NAMALWA (cell line): ENCODE measurements at regions not wholly inside any gene's neighbourhood (a gene's known extent, or its start where the extent isn't known, plus 50 kb on each side); places are given as distances from the start of the nearest gene placed in this dataset.

ENCODE experiments used
- DNase-seq: peaks from one replicate; pipeline ENCODE4 v3.0.0-alpha.2; 2015; ENCODE audit warnings: low spot score

DNA sequence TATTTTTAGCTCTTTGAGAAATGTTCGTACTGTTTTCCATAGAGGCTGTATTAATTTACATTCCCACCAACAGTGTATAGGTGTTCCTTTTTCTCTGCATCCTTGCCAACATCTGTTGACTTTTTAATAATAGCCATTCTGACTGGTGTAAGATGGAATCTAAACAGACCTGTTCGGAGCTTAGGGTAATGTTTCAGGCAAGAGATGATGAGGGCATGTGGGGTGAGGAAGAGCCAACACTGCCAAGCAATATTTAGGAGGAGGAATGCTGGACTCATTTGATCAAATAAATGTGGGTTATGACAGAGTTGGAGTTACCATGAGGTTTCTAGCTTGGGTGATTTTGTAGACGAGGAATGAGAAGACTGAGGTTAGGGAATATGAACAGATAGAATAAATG lies 382.9 kb downstream of the KLF12 start:
- DNase-seq, result no peak

DNA sequence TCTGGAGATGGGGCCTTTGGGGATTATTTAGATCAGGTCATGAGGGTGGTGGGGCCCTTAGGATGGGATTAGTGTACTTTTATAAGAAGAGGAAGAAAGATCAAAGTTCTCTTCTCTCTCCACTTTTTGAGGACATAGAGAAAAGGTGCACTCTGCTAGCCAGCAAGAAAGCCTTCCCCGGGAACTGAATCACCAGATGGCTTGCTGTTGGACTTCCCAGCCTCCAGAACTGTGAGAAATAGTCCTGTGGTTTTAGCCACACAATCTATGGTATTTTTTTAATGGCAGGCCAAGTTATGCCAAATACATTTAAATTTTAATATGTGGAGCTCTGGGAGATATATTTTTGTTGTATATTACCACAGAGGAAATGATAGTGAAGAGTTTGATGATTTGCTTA lies 385.8 kb downstream of the KLF12 start:
- no peak for DNase-seq

DNA sequence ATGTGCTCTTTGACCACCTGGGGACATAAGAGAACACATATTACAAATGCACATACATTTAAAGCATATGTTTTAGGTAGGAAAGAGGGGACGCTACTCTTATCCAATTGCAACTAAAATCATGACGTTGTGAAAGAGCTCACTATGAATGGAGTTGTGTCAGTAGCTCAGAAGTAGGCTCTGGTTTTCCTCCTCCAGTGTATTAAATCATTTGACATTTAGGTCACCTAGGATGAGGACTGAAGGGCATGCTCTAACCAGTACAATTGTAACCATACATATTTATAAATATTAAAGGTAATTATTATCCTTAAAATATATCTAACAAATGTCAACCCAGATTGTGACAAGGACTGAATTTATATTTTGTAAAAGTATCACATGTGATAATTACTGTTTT lies 389.0 kb downstream of the KLF12 start:
- no peak for DNase-seq

DNA sequence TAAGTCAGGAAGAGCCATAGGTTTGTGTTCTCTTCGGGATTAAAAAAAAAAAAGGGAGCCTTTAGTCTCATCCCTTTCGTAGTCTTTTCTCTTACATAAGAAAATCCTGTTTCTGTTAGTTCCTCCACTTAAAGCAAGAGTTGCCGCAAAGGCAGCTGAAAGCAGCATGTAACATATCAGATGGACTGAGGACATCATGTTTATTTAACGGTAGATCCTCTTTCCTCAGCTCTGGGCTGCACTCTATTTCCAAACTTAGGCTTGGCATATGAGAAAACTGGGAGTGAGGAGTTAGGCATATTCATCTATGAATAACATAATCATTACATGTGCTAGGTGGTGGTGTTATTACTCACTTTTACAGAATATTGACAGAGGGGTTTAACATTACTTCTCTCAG lies 391.2 kb downstream of the KLF12 start:
- no peak for DNase-seq

DNA sequence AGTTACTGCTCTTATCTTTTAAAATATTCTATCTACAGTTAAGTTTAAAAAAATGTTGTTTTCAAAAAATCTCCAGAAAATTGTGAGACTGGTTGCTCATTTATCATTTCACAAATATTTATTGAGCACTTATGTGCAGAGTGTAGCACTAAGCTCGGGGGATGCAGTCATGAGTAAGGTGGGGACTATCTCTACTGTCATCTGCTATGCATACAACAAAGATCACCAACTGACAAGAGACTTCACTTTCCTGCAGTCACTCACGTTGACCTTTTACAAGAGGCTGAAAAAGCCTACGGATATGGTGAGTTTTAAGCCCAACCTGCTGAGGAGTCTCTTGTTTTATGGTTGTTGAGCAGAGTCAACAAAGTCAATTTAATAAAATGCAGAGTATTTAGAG lies 392.5 kb downstream of the KLF12 start:
- no peak for DNase-seq

DNA sequence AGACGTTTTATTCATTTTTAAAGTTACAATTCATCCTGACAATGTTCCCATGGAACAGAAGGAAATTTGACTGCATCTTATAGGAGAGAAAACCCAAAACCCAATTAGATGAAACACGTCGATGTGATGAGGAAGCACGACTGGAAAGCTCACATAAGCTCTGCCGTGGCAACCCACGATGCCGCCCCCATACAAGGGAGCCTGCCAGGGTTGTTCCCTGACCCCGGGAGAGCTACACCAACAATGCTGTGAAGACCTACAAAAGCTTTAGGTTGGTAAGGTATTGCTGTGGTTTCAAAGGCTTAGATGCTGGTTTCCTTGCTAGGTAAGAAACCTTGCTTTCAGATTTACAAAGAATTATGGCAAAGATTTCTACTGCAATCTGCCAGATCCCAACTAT lies 393.1 kb downstream of the KLF12 start:
- DNase-seq, result no peak

DNA sequence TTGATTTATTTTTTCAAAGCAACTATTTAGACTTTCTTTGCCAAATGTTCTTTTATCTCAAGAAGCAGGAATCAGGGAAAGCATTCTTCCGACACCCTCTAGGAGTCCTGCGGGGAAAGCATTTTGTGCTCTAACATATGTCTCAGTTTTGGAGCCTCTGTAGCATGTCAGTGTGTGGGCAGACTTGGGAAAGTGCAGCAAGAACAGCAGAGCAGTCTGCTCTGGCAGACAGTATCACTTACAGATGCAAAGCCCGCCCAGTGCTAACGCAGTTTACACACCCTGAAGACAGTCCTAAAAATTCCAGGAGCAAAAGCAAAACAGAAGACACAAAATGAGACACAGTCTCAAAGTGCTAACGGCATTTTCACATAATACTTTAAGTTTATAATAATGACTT lies 393.5 kb downstream of the KLF12 start:
- no peak for DNase-seq

DNA sequence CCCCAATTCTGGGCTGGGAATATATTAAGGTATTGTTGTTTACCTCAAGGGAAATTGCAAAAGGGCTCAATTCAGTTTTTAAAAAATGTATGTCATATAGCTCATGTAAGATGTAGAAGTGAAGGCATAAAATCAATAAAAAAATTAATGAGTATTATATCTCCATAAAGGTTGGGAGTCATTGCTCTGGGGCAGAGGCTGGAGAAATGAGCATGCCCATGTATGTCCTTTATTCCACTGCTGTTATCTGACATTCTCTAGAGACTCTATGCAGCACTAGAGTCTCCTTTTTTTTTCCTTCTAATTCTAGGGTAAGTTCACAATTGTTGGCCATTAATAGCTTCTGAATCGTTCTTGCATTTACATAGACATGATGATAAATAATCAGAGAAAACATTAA lies 394.8 kb downstream of the KLF12 start:
- no peak for DNase-seq

DNA sequence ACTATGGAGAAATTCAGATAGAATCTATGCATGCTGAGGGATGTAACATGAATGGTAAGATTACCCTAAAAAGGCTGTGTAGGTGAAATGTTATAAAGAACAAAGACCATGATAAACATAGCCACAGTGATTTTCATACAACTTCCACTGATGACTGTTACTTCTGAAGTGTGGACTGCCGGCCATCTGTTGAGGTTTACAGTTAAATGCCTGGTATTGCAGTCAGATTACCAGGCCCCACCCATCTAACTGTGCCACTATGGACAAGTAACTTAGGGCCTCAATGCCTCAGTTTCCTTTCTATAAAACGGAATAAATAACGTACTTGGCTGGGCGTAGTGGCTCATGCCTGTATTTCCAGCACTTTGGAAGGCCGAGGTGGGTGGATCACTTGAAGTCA lies 395.6 kb downstream of the KLF12 start:
- DNase-seq, result no peak

DNA sequence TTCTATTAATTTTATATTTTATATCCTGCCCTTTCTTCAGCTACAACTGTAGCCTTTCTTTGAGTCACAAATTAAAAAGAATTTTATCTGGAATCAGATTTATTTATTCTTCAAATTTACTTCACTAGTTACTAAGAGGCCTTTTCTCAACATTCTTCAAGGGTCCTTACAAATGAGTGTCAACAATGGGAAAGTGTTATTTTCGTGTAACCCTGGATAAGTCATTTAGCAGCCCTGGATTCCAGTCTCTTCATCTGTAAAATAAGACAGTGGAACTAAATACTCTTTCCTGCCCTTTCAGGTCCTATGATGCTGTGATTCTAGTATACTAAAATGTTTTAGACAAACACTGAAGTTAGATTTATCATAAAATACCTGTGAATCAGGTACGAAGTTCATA lies 397.0 kb downstream of the KLF12 start:
- no peak for DNase-seq

DNA sequence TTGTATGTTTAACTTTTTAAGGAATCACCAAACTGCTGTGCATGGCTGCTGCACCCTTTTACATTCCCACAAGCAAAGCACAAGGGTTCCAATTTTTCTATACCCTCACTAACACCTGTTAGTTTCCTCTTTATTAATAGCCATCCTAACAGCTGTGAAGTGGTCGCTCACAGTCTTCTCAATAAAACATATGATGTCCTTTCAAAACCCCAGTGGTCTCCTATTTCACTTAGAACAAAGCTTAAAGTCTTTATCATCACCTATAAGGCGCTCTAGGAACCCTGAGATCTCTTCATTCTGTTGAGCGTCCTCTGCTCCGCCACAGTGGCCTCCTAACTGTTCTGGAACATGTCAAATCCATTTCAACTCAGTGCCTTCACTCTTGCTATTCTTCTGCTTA lies 400.5 kb downstream of the KLF12 start:
- DNase-seq, result no peak

DNA sequence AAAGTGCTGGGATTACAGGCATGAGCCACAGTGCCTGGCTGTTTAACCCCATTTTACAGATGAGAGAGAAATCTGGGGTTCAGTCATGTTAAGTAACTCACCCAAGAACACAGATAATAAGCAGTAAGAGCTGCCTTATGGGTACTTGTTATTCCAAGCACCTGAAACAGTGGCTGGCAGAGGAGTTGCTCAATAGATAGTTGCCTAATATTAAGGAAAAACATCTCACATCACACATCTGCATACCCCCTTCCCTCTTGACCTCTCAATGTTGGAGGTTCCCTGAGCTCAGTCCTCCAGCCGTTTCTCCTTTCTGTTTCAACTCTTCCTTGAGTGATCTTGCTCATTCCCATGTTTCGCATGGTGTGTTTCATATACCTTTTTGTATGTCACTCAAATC lies 401.9 kb downstream of the KLF12 start:
- no peak for DNase-seq

DNA sequence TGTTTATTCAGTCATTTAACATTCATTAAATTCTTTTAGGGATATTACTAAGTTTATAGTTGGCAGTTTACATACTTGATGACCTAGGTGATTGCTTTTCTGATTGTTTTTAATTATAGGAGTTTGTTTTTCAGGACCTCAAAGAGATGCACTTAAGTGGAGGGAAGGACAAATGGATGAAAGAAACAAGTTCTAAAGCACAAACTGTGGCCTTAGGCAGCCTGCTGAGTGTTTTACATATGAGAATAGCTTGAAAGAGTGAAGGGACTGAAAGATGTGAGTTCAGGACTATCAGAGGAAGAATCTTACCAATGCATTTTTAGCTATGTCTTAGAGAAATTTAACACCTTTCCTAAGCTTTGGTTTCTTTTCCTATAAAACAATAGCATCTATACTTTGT lies 402.6 kb downstream of the KLF12 start:
- DNase-seq, result no peak

DNA sequence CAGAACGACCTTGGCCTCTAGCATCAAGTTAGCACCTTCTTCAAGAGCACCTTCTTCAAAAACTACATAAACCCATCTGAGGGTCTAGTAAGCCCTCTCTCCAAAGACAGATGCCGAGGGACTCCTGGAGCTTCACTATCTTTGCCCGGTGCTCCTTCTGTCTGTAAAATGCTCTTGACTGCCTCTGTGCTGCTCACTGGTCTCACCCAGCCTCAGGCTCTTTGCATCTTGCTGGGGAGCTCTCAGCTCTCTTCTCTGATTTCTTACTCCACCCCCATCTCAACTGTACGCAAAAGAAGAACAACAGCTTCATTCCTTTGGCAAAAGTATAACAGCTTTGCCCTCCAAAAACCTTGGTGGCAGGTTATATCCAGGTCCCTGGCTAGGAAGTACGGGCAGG lies 404.2 kb downstream of the KLF12 start:
- no peak for DNase-seq

DNA sequence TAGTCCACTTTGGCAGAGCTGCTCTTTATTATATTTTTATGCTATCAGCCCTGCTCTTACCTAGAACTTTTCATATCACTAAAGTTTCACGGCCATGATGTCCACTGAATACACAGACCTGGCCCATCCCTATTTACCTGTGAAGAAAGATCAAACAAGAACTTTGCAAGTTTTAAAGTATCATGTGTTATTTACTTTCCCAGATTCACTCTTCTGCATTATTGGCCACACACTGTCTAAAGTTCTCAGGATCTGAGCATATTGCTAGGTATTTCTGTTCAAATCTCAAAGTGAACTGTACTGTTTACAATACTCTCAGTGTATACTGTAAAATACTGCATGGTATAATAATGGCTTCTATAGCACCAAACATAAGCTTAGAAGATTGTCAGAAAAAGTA lies 405.2 kb downstream of the KLF12 start:
- no peak for DNase-seq

DNA sequence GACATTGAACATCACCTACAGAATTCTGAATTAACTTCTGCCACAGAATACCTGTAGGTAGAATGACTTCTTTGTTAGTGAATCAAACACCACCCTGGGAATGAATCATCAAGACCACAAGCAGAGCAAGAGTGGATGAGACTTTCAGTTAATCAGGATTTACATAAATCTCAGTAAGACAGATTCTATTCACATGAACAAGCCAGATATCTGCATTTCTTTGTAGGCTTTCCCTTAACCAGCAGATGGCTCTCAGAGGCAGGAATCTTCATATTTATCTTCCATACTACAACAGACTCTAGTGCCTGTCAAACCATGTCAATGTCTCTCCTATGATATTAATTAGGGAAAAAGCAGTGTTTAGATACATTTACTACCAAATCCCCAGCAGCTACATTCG lies 412.1 kb downstream of the KLF12 start:
- peak; percentile 34 for DNase-seq

DNA sequence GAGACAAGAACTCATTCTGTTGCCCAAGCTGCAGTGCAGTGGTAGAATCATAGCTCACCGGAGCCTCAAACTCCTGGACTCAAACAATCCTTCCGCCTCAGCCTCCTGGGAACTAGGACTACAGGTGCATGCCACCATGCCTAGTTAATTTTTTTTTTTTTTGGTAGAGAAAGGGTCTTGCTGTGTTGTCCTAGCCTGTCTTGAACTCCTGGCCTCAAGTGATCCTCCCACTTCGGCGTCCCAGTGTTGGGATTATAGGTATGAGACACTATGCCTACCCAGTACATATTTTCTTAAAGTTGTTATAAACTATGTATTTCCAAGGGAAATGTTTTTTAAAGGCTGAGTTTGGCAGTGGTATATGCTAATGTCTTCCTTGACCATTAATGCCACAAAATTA lies 412.6 kb downstream of the KLF12 start:
- no peak for DNase-seq

DNA sequence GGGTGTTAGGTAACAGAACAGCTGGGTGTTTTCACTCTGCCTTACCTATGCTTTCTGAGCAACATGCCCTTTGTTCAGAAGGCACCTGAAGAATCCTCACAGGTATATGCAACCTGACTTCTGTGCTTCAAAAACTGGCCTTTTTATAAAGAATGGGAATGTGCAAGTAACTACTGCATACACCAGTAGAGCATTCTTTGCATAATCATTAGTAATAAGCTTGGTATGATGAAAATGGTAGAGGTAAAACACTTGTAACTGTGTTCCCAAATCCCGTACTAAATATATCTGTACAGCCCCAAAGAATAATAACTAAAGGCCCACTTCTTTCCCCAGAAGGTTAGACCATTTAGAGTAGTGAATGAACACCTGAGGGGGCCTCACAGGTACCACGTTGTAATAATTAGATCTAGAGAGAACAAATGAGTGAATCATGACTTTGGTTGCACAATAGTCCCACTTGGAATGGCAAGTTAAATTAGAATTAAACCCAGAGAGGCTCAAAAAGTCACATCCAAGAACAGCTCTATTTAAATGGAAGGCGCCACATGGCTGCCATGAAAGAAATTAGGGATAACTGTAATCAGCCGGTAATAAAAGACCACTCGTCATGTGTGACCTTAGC lies 413.9 kb downstream of the KLF12 start:
- no peak for DNase-seq

DNA sequence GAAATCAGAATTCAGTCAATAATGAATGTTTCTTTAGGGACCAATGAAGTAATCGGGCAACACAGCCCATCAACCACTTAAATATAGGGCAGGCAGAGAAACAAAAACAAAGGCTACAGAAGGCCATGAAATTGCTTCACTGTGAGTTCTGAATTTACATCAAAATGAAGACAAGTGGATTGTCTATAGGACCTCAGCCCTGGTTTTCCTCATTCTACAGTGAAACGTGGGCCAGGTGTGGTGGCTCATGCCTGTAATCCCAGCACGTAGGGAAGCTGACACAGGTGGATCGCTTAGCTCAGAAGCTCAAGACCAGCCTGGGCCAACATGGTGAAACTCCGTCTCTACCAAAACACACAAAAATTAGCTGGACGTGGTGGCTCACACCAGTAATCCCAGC lies 416.0 kb downstream of the KLF12 start:
- no peak for DNase-seq

DNA sequence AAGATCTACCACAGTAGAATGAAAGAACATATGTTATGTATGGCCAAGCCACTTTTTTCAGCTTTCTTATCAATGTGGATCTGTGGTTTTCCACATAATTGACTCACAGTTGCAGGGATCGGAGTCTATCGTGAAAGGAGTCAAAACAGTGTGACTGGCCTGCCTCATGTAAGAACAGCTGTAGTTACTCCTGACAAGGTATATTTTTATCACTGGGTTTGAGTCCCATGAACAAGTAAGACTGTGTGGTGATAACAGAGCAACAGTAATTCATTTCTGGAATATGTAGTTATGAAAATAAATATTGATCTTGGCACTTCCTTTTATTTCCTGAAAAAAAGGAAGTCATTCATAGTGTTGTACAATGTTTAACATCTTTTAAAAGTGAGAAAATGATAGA lies 416.6 kb downstream of the KLF12 start:
- DNase-seq, result no peak

DNA sequence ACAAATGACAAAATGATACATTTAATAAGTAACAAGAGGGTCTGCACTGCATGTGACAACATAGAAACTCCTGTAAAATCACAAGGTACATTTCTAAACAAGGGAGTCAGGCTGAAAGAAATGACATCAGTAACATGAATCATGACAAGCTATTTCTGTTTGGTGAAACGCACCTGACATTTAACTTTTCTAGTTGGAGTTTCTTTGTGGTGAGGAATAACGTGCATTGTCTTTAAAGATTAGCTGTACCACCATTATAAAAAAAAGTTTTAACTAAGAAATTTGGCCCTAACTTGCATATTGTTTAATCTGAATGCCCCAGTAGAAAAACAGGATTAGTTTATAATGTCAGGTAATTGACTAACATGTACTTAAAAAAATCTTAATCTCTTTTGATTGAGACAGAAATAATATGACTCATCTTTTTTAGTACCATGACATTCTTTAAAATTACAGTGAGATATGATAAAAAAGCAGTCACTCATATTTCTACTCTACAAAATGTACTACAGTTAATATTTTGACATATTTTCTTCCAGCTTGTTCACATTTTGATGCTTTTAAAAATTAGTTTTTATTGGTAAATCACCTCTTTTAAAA lies 418.2 kb downstream of the KLF12 start:
- no peak for DNase-seq

DNA sequence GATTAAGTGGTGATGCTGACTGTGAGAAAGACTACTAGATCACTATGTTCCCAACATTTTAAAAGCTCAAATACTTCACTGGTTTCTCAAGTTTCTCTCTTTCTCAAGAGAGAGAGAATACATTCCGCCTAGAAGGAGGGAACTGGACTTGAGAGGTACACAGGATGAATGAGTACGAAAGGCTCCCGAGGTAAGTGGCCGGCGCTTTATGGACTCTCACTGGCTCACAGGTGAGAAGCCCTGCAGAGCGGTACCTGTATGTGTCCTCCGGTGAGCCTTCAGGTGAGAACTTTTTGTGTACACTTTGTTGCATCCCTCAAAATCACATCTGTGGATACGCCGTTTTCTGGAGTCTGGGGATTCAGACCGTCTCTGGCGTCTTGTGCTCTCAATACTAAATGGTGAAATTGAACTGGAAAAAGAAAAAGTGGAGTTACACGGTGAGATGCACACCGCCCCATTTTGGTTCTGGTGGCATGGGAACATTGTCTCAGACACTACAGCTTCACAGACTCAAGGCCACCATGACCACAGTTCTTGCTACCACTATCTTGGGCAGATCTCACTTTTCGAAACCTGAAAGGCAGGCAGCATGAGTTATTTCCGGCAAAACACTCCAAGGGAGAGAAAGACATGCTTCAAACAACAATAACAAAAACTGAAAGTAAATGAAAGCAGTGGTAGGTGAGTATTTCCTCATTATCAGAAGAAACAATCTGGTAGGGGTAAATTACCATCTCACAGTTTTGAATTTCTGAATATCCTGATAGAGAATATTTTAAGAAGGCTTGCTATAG lies 418.9 kb downstream of the KLF12 start:
- no peak for DNase-seq

DNA sequence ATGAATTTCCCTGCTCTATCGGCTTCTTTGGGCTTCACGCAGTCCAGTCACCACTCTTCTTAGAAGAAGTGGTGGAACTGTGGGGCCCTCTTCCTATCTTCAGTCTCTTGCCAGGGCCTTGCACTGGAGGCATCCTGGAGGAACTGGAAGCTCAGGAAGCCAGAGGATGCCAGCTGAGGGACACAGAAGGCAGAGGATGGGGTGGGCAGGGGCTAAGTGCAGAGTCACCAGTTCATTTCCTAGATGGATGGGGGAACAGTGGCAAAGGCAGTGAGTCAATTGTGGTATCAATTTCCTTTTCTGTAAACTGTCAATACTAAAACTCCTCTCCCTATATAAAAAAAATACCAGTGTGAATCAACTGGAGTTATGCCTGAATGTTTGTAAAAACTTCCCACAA lies 419.7 kb downstream of the KLF12 start:
- DNase-seq, result no peak
